B cell (primary cell): ENCODE measurements at regions not wholly inside any gene's neighbourhood (a gene's known extent, or its start where the extent isn't known, plus 50 kb on each side); places are given as distances from the start of the nearest gene placed in this dataset.

Experiments
- ATAC-seq: fragments of 200-7000 bp; cut with Tn5 transposase; one replicate; pipeline ENCODE4 v1.10.0; 2021; ENCODE audit warnings: low read depth, mild to moderate bottlenecking, moderate number of reproducible peaks, moderate library complexity
- CTCF ChIA-PET: fragments of 350-600 bp; sonication (Branson Sonifier 250); formaldehyde crosslinking; loops from one replicate; lab custom pipeline; 2021; ENCODE audit warnings: antibody characterized with exemption, inconsistent platforms; lab: Charles Lee
- POLR2A ChIA-PET: fragments of 350-600 bp; sonication (Branson Sonifier 250); formaldehyde crosslinking; loops from one replicate; lab custom pipeline; 2021; ENCODE audit warnings: antibody characterized with exemption; lab: Charles Lee
- DNase-seq: peaks from one replicate; pipeline ENCODE4 v3.0.0; 2013
- H2AFZ ChIP-seq: 2 replicates; pipeline ENCODE4 v1.6.1; 2012; ENCODE audit warnings: mild to moderate bottlenecking, low read depth, low read length; ENCODE audit not compliant: insufficient read depth, poor library complexity, severe bottlenecking
- H3K27ac ChIP-seq, 2 donors: 1 replicate in 1 of 2; 2 replicates in 1 of 2; pipeline ENCODE4 v1.5.1; 2012 to 2013; ENCODE audit warnings: low read length in 2 of 2, mild to moderate bottlenecking in 2 of 2, moderate library complexity in 1 of 2
- H3K27me3 ChIP-seq, 4 experiments: fragments of 200-600 bp in 1 of 4; sonication (generic) in 1 of 4; replicated peaks in 1 of 4; 1 replicate in 2 of 4; 2 replicates in 2 of 4; pipeline versions ENCODE4 v1.6.1 to v1.7.0; 2013 to 2016; ENCODE audit warnings: low read length in 3 of 4, mild to moderate bottlenecking in 2 of 4, mixed read lengths in 1 of 4, moderate library complexity in 1 of 4; ENCODE audit not compliant: insufficient read depth in 4 of 4, control insufficient read depth in 3 of 4; ENCODE audit errors: control extremely low read depth in 1 of 4
- H3K36me3 ChIP-seq, 2 experiments: replicated peaks in 1 of 2; 1 replicate in 1 of 2; 2 replicates in 1 of 2; pipeline versions ENCODE4 v1.6.1 to v1.7.1; 2013; ENCODE audit warnings: low read length in 1 of 2; ENCODE audit not compliant: insufficient read depth in 2 of 2, control insufficient read depth in 1 of 2; ENCODE audit errors: control extremely low read depth in 1 of 2, extremely low read depth in 1 of 2
- H3K4me1 ChIP-seq, 2 donors: fragments of 200-600 bp in 1 of 2; sonication (generic) in 1 of 2; 1 replicate in 1 of 2; 2 replicates in 1 of 2; pipeline versions ENCODE4 v1.5.1 to v1.6.1; 2013 to 2017; ENCODE audit warnings: low read length in 2 of 2; ENCODE audit not compliant: control insufficient read depth in 2 of 2, insufficient read depth in 2 of 2
- H3K4me2 ChIP-seq: replicated peaks from 2 replicates; pipeline ENCODE3; 2012; ENCODE audit warnings: mild to moderate bottlenecking, low read depth, low read length; ENCODE audit not compliant: poor library complexity, severe bottlenecking
- H3K4me3 ChIP-seq, 5 experiments: fragments of 200-600 bp in 1 of 5; sonication (generic) in 1 of 5; 1 replicate in 3 of 5; 2 replicates in 2 of 5; pipeline versions ENCODE4 v1.5.1 to v1.7.0; 2011 to 2016; ENCODE audit warnings: low read length in 4 of 5, mild to moderate bottlenecking in 4 of 5, low read depth in 2 of 5, control low read depth in 1 of 5, moderate library complexity in 1 of 5; ENCODE audit not compliant: insufficient read depth in 1 of 5; ENCODE audit errors: control extremely low read depth in 1 of 5, extremely low read depth in 1 of 5
- H3K79me2 ChIP-seq: fragments of 200-600 bp; sonication (generic); one replicate; pipeline ENCODE4 v1.6.0; 2016; ENCODE audit warnings: low read length; ENCODE audit not compliant: control insufficient read depth, insufficient read depth
- H3K9ac ChIP-seq: fragments of 200-600 bp; sonication (generic); 2 replicates; pipeline ENCODE4 v1.6.1; 2017; ENCODE audit warnings: mild to moderate bottlenecking, low read length, moderate library complexity
- H3K9me3 ChIP-seq, 3 donors: one replicate each; pipeline versions ENCODE4 v1.6.1 to v1.7.1; 2013; ENCODE audit warnings: low read length in 2 of 3; ENCODE audit not compliant: control insufficient read depth in 2 of 3, insufficient read depth in 1 of 3; ENCODE audit errors: control extremely low read depth in 1 of 3
- H4K20me1 ChIP-seq: 2 replicates; pipeline ENCODE4 v1.6.0; 2012; ENCODE audit warnings: mild to moderate bottlenecking, low read length; ENCODE audit not compliant: insufficient read depth, control insufficient read depth, poor library complexity, severe bottlenecking
- H3K27ac Mint-ChIP-seq: one replicate; pipeline ENCODE4 v1.8.0; 2021; ENCODE audit warnings: mixed read lengths
- H3K27me3 Mint-ChIP-seq: one replicate; pipeline ENCODE4 v1.8.0; 2021; ENCODE audit warnings: mixed read lengths
- H3K4me1 Mint-ChIP-seq: one replicate; pipeline ENCODE4 v1.8.0; 2021; ENCODE audit warnings: mixed read lengths
- H3K4me3 Mint-ChIP-seq: one replicate; pipeline ENCODE4 v1.8.0; 2021; ENCODE audit warnings: mixed read lengths
- H3K9me3 Mint-ChIP-seq: one replicate; pipeline ENCODE4 v1.8.0; 2022; ENCODE audit warnings: mixed read lengths; ENCODE audit not compliant: insufficient read depth
- CTCF ChIP-seq: fragments of 200-600 bp; IDR thresholded peaks from one replicate; pipeline ENCODE4 v1.8.0; 2022; ENCODE audit warnings: antibody characterized with exemption, mild to moderate bottlenecking
- EZH2 ChIP-seq: IDR thresholded peaks from 2 replicates; pipeline ENCODE4 v1.6.1; 2012; ENCODE audit warnings: borderline replicate concordance, low read depth, mild to moderate bottlenecking, moderate library complexity, low read length; ENCODE audit not compliant: insufficient read depth, poor library complexity, severe bottlenecking
- WGBS: methylation state at CpG from one replicate; pipeline ENCODE4 v1.1.5; 2013; ENCODE audit warnings: missing lambda C conversion rate; ENCODE audit not compliant: insufficient coverage; 5-methylcytosine and 5-hydroxymethylcytosine counted together
- intact Hi-C: fragments of 100-400 bp; cut with micrococcal nuclease; formaldehyde crosslinking; loops from one replicate; pipeline ENCODE4 v1.10.0; 2022

GRCh38 chr4:18777190-18777930 lies 755.8 kb upstream of the LCORL start:
- no peaks in the 10 kb centered on the region for H3K9me3 Mint-ChIP-seq
- WGBS = no CpG with 5 or more reads among the region's 4 CpGs
- DNase-seq (no peak), ATAC-seq (no peak)
- no peaks in the 10 kb centered on the region for H3K27me3 ChIP-seq
- no peaks in the 10 kb centered on the region for H3K4me1 Mint-ChIP-seq
- H3K27ac Mint-ChIP-seq = no peak overlapping the region
- no peak overlapping the region for H3K9ac ChIP-seq
- H3K4me1 ChIP-seq = no peaks in the 10 kb centered on the region
- intact Hi-C loops = no loop called here
- H2AFZ ChIP-seq = no peak overlapping the region
- ChIA-PET POLR2A (no interaction called here), CTCF (no interaction called here)
- TF ChIP-seq CTCF = no peak
- no peak for TF ChIP-seq EZH2
- H3K4me3 Mint-ChIP-seq = no peak overlapping the region
- no peaks in the 10 kb centered on the region for H3K36me3 ChIP-seq
- H3K27ac ChIP-seq = no peak overlapping the region
- H3K27me3 Mint-ChIP-seq = no peaks in the 10 kb centered on the region
- no peak overlapping the region for H3K4me3 ChIP-seq
- no peaks in the 10 kb centered on the region for H3K79me2 ChIP-seq
- no peak overlapping the region for H3K4me2 ChIP-seq
- no peaks in the 10 kb centered on the region for H4K20me1 ChIP-seq
- H3K9me3 ChIP-seq = no peaks in the 10 kb centered on the region

- CTCF ChIA-PET = no interaction called here
- WGBS = 100% methylated on average over 1 of the region's 2 CpGs
- Histone ChIP-seq H3K36me3 (no peaks in the 10 kb centered on the region), H3K9me3 (no peaks in the 10 kb centered on the region), H4K20me1 (no peaks in the 10 kb centered on the region), H3K4me2 (no peak overlapping the region), H3K27ac (no peak overlapping the region), H2AFZ (no peak overlapping the region), H3K4me3 (no peak overlapping the region), H3K4me1 (no peaks in the 10 kb centered on the region), H3K27me3 (no peaks in the 10 kb centered on the region), H3K9ac (no peak overlapping the region), H3K79me2 (no peaks in the 10 kb centered on the region)
- TF ChIP-seq CTCF (no peak), EZH2 (no peak)
- no peak for ATAC-seq
- POLR2A ChIA-PET = no interaction called here
- Mint-ChIP-seq H3K9me3 (no peaks in the 10 kb centered on the region), H3K4me1 (no peaks in the 10 kb centered on the region), H3K27me3 (no peaks in the 10 kb centered on the region), H3K27ac (no peak overlapping the region), H3K4me3 (no peak overlapping the region)
- intact Hi-C loops = no loop called here
- DNase-seq = no peak
Measured at GRCh38 chr4:18767921-18768320, 746.4 kb upstream of the LCORL start.
